SK-N-MC (cell line): ENCODE measurements at regions not wholly inside any gene's neighbourhood (a gene's known extent, or its start where the extent isn't known, plus 50 kb on each side); places are given as distances from the start of the nearest gene placed in this dataset.

Source experiments
- EZH2 ChIP-seq: fragments of 200-600 bp; sonication (generic); IDR thresholded peaks from one replicate; pipeline ENCODE4 v1.6.1; 2017; ENCODE audit warnings: antibody characterized with exemption
- FOXP2 ChIP-seq: optimal IDR thresholded peaks from 2 replicates; pipeline ENCODE3; 2011; ENCODE audit warnings: mild to moderate bottlenecking, moderate library complexity; ENCODE audit not compliant: insufficient read depth; ENCODE audit errors: extremely low read length, control extremely low read depth

- TF ChIP-seq EZH2 (no peak), FOXP2 (no peak)
Observed at GRCh38 chr22:22788460-22789037, 99.1 kb upstream of the IGLL5 start.
